AG09309 (cell line): ENCODE measurements at regions not wholly inside any gene's neighbourhood (a gene's known extent, or its start where the extent isn't known, plus 50 kb on each side); places are given as distances from the start of the nearest gene placed in this dataset.
"Not testable (repeated sequence)": the region's sequence is repeated elsewhere in the genome, so short reads cannot be mapped to it uniquely, and the experiment has no call there.

Experiments used
- DNase-seq: peaks from one replicate; pipeline ENCODE4 v3.0.0-alpha.2; 2010; ENCODE audit warnings: low read depth
- H3K4me3 ChIP-seq: 2 replicates; pipeline ENCODE4 v1.5.1; 2011; ENCODE audit warnings: mild to moderate bottlenecking, low read depth, low read length, moderate library complexity; ENCODE audit not compliant: control insufficient read depth
- TF ChIP-seq, protein P1 (sequence below): IDR thresholded peaks from 2 replicates; pipeline ENCODE4 v1.5.1; 2011; ENCODE audit warnings: mild to moderate bottlenecking, low read depth, low read length, inconsistent platforms; ENCODE audit not compliant: insufficient read depth, control insufficient read depth; ENCODE audit errors: missing control alignments

DNA sequence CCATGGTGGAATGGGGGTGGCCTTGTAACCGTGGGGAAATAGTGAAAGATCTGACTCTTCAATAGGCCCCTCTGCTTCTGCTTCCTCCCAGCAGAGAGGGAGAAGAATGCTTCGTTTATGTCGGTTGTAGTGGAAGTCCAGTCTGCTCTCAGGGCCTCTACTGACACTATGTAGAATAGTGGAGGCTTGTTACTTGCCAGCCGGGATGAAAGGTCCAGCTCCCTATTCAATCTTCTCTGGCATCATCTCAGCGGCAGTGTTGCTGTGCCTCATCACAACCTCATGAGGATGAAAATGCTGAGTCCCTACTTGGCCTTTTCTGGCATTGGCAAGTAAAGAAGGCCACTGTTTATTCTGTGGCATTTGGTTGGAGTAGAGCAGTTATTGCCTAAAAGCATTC lies 820.9 kb upstream of the TENM4 start:
- TF ChIP-seq, protein P1, sequence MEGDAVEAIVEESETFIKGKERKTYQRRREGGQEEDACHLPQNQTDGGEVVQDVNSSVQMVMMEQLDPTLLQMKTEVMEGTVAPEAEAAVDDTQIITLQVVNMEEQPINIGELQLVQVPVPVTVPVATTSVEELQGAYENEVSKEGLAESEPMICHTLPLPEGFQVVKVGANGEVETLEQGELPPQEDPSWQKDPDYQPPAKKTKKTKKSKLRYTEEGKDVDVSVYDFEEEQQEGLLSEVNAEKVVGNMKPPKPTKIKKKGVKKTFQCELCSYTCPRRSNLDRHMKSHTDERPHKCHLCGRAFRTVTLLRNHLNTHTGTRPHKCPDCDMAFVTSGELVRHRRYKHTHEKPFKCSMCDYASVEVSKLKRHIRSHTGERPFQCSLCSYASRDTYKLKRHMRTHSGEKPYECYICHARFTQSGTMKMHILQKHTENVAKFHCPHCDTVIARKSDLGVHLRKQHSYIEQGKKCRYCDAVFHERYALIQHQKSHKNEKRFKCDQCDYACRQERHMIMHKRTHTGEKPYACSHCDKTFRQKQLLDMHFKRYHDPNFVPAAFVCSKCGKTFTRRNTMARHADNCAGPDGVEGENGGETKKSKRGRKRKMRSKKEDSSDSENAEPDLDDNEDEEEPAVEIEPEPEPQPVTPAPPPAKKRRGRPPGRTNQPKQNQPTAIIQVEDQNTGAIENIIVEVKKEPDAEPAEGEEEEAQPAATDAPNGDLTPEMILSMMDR, result no peak

DNA sequence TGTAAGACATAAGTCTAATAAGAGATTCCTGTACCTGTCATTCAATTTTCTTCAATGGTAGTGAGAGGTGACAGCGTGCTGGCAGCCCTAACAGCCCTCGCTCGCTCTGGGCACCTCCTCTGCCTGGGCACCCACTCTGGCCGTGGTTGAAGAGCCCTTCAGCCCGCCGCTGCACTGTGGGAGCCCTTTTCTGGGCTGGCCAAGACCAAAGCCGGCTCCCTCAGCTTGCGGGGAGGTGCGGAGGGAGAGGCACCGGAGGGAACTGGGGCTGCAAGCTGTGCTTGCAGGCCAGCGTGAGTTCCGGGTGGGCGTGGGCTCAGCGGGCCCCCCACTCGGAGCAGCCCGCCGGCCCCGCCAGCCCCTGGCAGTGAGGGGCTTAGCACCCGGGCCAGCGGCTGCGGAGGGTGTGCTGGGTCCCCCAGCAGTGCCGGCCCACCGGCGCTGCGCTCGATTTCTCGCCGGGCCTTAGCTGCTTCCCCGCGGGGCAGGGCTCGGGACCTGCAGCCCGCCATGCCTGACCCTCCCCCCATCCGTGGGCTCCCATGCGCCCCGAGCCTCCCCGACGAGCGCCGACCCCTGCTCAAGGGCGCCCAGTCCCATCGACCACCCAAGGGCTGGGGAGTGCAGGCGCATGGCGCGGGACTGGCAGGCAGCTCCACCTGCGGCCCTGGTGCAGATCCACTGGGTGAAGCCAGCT lies 816.6 kb upstream of the TENM4 start:
- H3K4me3 ChIP-seq, DNase-seq: not testable (repeated sequence)

More for the DNA sequence above, 820.9 kb upstream of the TENM4 start:
- H3K4me3 ChIP-seq, result no peak overlapping the region
- DNase-seq, result no peak

DNA sequence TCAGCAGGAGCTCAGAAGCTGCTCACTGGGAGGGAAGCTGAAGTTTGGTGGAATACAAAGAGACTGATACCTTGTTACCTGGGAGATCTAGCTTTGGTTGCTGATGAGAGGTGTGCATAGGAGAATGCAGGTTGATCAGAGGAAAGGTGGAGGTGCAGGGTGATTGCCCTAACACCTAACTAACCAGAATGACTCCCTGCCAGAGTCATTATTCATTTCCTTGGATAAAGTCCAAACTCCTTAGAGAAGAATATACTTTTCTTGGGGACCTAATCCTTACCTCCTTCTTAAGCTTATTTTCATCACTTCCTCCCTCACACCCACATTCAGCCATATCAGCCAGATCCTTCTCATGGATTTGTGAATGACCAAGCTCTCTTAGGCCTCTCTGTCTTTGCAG lies 814.2 kb upstream of the TENM4 start:
- TF ChIP-seq, protein P1, result no peak
- DNase-seq, result no peak
- H3K4me3 ChIP-seq, result no peak overlapping the region

DNA sequence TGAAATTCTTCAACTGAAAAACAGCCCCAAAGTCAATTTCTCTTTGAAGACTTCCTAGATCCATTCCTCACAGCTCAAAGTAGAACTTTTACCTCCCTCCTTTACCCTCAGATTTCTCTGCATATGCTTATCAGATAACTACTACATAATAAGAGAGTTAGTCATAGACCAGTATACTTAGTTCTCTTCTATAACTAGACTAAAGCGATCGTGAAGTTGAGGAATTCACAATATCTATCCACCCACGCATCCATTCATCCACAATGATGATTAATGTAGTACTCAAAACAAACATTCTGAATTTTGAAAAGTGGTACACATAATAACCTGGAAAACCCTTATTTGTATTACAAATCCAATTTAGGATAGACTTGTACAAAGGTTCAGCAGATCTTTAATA lies 800.9 kb upstream of the TENM4 start:
- DNase-seq, result no peak
- H3K4me3 ChIP-seq, result no peak overlapping the region
- TF ChIP-seq, protein P1, result no peak

DNA sequence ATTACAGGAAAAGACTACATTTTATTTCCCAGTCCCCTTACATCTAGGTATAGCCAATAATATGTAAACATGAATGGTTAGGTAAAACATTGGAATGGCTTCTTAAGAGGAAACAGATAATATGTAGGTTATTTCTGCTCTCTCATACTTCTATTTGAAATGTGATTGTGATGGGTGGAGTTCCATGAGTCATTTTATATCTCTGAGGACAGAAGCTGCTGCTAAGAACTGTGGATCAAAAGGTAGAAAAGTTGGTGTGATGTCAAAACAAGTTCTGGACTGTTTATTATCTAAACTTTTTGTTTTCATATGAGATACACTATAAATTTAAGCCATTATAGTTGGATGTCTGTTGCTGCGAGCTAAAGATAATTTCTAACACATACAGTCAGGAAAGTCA lies 799.4 kb upstream of the TENM4 start:
- no peak for DNase-seq
- TF ChIP-seq, protein P1, result no peak
- no peak overlapping the region for H3K4me3 ChIP-seq

DNA sequence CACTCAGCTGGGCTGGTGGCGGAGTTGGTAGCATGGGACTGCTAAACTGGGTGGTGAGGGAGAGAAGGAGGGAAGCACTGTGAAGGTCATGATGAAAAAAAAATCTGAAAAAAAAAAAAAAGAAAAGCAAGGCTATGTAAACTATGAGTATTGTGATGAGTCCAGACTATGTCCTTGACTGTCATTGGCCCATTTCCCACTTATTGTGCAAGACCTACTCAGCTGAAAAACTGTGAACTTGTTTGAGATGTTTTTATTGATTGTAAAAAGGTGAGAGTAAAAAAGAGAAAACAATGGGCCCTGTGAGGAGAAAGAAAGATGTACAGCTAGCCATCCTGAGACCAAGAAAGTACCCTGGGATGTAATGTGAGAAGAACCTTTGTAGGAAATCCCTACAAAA lies 798.4 kb upstream of the TENM4 start:
- DNase-seq, result no peak
- H3K4me3 ChIP-seq, result no peak overlapping the region
- TF ChIP-seq, protein P1, result no peak

DNA sequence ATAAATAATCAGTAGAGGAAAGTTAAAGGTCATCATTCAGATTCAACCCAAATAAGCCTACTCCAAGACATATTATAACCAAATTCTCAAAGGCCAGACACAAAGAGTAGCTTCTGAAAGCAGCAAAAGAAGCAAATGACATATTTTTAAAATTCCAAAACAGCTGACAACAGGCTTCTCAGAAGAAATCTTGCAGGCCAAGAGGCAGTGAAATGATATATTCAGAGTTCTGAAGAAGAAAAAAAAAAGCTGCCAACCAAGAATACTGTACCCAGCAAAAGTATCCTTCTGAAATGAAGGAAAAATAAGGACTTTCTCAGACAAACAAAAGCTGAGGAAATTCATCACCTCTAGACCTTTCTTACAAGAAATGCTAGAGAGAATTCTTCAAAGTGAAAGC lies 787.1 kb upstream of the TENM4 start:
- no peak for DNase-seq
- TF ChIP-seq, protein P1, result no peak
- no peak overlapping the region for H3K4me3 ChIP-seq
